NCI-H2107 treated with DMSO at 0.1 percent for 48 hours (cell line): ENCODE measurements at regions not wholly inside any gene's neighbourhood (a gene's known extent, or its start where the extent isn't known, plus 50 kb on each side); places are given as distances from the start of the nearest gene placed in this dataset.
"Not testable (repeated sequence)": the region's sequence is repeated elsewhere in the genome, so short reads cannot be mapped to it uniquely, and the experiment has no call there.

Source experiments
- DNase-seq: peaks from one replicate; lab custom pipeline; 2025; ENCODE audit not compliant: unreplicated experiment; lab: John Stamatoyannopoulos, UW

DNA sequence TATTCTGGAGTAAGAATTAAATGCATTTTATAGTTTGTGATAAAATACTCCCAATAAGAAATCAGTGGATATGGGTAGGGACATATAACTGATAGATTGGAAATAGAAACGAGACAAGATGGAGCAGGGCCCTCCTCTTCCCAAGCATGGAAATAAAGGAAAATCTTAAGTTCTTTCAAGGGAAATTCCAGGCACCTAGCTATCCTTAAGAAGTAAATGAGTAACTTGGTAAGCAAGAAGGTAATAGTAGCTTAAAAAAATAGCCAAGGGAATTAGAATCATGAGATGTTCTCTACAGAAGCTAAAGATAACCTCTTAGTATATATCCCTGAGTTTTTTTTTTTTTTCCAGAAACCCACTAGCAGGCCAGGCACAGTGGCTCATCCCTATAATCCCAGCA, 105.5 kb upstream of the FAM3C start:
- DNase-seq, result no peak

DNA sequence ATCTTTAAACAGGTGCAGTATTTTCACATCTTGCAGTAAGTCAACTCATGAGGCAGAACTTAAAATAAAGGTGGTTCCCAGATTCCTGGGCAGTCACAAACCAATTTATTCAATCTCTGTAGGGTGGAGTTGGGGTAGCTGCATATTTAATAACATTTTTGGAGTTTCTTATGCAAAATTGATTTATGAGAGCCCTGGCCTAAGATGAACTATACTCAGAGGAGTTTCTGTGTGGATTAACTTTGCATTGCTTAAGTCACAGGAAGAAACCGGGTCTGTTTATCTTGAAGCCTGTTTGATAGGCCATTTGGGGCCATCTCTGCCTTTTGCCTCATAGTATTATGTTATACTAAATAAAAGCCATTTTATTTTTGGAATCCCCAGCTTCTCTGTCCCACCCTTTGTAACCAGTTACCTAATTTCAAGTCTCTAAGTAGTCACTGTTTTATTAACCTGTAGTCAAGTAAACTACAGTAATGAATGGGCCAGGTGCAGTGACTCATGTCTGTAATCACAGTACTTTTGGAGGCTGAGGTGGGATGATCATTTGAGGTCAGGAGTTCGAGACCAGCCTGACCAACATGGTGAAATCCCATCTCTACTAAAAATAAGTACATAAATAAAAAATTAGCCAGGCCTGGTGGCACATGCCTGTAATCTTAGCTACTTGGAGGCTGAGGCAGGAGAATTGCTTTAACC, 104.4 kb upstream of the FAM3C start:
- no peak for DNase-seq

DNA sequence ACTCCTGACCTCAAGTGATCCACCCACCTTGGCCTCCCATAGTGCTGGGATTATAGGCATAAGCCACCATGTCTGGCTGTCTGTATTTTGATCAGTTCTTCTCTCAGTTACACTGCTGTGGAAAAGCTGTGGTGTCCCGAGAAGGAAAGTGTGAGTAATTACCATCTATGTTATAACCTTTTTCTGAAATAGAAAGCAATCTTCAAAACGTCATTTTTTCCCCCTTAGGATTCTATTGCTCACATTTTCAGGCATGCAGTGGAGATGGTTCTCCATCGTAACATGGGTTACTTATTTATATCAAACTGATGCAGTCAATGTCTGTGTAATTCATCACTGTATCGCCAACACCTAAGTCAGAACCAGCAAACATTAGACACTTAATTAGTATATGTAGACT, 103.5 kb upstream of the FAM3C start:
- no peak for DNase-seq

DNA sequence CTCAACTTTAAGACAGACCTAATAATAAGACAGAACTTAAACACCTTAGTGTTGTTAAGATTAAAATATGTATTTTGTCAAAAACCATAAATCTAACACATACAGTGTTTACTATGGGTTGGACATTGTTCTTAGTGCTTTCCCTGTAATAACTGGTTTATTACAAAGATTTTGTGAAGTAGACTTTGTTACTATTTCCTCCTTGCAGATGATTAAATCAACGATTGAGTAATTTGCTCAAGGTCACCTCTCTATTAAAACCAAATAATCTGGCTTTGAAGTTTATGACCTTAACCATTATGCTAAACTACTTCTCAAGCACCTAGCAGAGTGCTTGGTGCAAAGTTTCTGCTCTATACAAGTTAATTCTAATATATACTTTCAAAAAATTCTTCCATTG, 102.7 kb upstream of the FAM3C start:
- DNase-seq, result no peak

GRCh38 chr7:121497545-121497944, 101.4 kb upstream of the FAM3C start:
- not testable (repeated sequence) for DNase-seq

DNA sequence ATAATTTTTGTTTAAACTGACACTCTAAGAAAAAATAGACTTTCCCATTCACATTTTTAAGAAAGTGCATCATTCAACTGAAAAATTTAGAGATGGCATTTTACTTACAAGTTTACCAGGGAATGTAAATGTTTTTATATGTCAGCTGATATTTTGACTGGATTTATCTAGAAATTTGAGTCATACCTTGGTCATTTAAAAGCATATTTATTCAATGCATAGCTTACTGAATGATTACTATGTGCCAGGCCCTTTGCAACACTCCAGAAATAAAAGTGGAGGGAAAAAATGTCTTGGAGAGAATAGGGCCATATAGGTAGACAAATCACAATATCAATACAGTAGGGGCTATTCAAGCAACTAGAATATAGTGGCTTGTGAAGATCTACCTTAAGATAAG, 98.4 kb upstream of the FAM3C start:
- no peak for DNase-seq

- no peak for DNase-seq
Measured at GRCh38 chr7:121493553-121493952, 97.4 kb upstream of the FAM3C start.

GRCh38 chr7:121490309-121490708, 94.2 kb upstream of the FAM3C start:
- no peak for DNase-seq

DNA sequence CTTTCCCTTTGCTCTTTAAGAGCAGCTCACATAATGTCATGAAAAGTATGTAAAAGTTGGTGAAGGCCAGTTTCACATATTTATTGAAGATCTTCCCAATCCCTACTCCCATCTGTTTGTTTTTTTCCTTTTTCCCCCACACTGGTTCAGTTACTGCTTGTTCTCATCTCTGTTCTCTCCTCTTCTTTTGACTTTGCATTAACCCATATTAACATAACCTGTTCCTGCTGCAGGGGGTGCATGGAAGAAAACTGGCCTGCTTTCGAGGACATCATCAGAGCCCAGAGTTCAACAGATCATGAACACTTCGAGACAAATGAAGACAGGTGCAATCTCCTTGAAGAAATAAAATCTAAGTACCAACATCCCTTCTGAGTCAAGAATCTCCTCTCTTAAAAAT, 93.3 kb upstream of the FAM3C start:
- DNase-seq, result no peak

DNA sequence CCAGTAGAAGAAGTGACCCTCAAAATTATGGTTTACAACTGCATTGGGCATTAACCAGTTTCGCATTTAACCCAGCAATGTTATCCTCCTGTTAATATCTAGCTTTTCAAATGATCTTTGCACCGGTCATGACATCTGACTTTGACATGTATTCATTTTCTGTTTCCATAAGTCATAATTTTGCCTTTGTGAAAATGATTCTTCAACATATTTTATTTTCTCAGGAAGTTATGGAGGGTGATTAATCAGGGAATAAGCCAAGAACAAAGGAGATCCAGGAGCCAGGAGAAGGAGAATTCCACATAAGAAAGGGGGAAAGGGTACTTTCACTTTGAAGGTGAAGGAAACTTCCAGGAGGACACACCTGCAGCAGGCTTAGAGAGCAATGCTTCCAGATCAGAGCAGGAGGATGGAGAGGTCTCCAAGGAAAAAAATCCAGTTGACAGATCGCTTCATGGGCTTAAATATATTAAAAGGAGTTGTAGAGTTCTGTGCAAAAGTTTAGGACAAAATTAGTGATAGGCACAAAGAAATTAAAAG, 92.1 kb upstream of the FAM3C start:
- DNase-seq, result no peak

DNA sequence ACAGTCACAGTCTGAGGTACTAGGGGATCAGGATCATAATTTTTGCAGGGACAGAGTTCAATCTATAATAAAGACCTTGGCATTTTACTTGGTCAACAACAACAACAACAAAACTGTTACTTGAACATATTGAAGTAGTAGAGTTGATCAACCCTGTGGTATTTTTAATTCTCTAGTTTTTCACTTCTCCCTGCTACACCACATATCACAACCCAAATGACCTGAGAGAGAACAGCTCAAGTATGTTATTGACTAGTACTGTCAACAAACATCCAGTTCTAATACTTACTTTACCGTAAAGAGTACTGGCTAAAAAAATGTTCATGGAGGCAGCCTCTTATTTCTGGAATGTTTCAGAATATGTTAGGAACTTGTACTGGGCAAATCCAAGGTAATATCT, 90.5 kb upstream of the FAM3C start:
- DNase-seq, result no peak

GRCh38 chr7:121485467-121486243, 89.5 kb upstream of the FAM3C start:
- no peak for DNase-seq

DNA sequence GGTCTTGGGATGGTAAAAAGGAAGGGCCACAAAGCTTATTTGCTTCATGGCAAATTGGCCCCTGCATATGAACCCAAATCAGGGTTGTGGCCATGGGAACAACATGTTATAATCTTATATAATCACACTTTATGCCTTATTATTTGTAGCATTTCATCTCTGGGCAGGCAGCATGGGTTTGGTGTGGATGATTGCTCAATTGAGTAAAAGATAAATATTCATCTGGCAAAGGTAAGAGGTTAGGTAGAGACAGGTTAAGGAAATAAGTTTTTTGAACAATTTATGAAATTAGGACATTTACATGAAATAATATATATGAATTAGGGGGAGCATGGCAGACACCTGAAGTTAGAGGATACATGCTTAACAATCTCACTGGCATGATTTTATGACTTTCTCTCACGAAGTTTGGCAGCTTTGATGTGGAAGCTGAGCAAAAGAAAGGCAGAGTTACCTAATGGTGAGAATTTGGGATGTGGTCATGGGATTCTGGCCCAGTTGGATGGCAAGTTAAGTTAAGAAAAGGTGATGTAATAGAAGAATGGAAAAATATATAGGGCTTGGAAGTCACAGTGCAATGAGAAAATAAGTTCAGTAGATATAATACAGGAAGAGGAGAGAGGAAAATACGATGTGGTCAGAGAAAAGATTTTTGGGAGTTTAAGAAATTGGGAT, 88.1 kb upstream of the FAM3C start:
- no peak for DNase-seq

DNA sequence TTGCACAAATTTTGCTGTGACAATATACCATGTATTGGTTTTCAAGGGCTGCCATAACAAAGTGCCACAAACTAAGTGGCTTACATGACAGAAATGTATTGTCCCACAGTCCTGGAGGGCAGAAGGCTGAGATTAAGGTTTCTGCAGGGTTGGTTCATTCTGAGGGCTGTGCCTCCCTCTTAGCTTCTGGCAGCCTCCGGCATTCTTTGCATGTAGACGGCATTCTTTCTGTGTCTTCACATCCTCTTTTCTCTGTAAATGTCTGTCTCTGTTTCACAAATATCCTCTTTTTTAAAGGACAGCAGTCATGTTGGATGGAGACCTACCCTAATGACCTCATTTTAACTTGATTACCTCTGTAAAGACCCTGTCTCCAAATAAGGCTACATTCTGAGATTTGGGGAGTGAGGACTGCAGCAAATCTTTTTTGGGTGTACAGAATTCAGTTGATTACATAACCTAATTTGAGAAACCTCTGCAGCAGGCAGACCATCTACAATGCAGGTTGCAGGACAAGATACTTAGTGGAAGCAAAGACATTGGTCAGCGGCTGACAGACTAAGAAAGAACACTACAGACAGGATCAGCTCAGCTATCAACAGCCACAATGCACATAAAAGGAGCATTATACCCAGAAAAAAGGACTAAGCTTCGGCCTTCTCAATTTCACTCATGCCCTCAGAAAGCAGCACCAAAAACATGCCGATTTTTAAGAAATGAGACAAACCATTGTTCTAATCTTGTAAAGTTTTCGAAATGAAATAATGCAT, 84.6 kb upstream of the FAM3C start:
- DNase-seq, result no peak

- DNase-seq, result no peak
Measured at GRCh38 chr7:121480058-121480457, 84.0 kb upstream of the FAM3C start.

DNA sequence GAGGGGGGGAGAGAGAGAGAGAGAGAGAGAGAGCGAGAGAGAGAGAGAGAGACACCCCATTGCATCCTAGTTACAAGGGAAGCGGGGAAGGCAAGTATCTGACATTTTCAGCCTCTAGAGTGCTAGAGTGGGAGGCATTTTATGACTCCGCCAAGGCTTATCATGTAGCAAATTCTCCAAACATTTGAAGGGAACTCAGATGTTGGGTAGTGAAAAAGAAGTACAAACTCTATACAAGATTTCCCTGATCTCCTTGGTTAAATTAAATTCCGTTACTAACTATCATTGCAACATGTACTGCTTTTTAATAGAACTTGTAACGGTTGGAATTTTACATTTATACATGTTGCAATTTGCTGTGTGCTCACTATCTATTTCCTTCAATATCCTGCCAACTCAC, 83.4 kb upstream of the FAM3C start:
- no peak for DNase-seq

GRCh38 chr7:121475806-121476205, 79.7 kb upstream of the FAM3C start:
- no peak for DNase-seq

- no peak for DNase-seq
Measured at GRCh38 chr7:121474301-121474673, 78.2 kb upstream of the FAM3C start.

DNA sequence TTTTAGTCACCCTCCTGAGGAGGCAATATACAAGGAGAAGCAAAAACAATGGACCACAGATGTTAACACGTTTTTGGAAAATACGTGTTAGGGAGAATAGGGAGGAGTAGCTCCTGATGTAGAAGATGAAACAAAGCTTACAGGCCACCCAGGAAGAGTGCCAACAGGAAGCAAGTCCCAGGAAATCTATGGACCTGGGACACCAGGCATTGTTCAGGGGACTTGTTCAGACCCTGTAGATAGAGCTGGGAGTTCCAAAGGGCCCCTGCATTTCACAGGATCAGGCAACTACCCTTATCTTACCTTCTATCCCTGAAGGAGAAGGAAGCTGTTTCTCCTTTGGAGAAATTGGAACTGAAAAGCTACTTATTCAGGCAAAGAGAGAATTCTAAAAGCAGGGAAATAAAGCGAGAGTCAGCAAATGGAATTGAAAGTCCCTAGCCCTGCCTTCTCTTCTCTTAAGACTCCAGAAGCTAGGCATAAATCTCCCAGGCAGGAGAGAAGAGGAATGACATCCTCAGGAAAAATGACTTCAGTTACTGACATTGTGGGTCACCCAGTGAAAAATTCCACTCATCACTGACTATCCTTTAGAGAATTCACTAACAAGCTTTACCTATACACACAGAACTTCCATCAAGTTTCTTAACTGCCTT, 77.7 kb upstream of the FAM3C start:
- DNase-seq, result no peak

DNA sequence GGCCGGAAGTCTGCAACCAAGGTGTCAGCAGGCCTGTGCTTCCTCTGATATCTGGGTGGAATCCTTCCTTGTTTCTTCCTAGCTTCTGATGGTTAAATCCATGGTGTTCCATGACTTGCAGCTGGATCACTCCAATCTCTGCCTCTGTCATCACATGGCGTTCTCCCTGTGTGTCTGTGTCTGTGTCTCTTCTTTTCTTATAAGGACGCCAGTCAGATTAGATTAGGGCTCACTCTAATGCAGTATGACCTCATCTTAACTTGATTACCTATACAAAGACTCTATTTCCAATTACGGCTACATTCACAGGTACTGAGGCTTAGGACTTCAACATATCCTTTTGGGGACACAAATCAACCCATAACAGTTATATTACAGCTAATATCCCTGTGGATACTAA, 70.3 kb upstream of the FAM3C start:
- DNase-seq, result no peak

DNA sequence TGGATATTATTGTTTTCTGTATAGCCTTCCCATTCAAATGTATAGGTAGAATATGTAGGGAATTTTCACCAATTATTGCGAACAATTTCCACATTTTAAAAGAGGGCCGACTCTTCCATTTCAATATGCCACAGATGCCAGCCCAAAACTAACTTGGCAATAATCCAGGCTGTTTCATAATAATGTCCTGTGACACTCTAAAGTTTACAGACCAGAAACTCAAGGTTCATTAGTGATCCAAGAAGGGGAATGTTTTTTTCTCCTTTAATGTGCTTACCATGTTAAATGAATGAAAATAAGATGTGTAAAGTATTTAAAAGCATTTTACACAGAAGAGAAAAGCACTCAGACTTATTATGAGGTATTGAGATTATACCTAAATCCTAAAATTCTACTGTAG, 63.0 kb upstream of the FAM3C start:
- no peak for DNase-seq
